Transverse colon (tissue), 4 donors: ENCODE measurements at regions not wholly inside any gene's neighbourhood (a gene's known extent, or its start where the extent isn't known, plus 50 kb on each side); places are given as distances from the start of the nearest gene placed in this dataset.
"Not testable (repeated sequence)": the region's sequence is repeated elsewhere in the genome, so short reads cannot be mapped to it uniquely, and the experiment has no call there.

ENCODE experiments used
- DNase-seq: peaks from one replicate; pipeline ENCODE4 v3.0.0-alpha.2; 2019
- H3K27ac ChIP-seq, 4 donors: fragments of 200-600 bp; sonication (generic); 2 replicates each; pipeline ENCODE4 v1.5.1; 2016 to 2018; ENCODE audit warnings: inconsistent platforms in 4 of 4
- H3K27me3 ChIP-seq: fragments of 200-600 bp; sonication (generic); 2 replicates; pipeline ENCODE4 v1.5.1; 2017; ENCODE audit warnings: inconsistent platforms
- H3K36me3 ChIP-seq, 4 donors: fragments of 200-600 bp; sonication (generic); 2 replicates each; pipeline ENCODE4 v1.5.1; 2017 to 2019; ENCODE audit warnings: inconsistent platforms in 4 of 4
- H3K4me1 ChIP-seq, 4 donors: fragments of 200-600 bp; sonication (generic); 2 replicates each; pipeline ENCODE4 v1.5.1; 2017 to 2020; ENCODE audit warnings: inconsistent platforms in 4 of 4
- H3K4me3 ChIP-seq, 4 donors: fragments of 200-600 bp; sonication (generic); 1 replicate in 1 of 4; 2 replicates in 3 of 4; pipeline versions ENCODE4 v1.5.1 to v1.6.1; 2017 to 2019; ENCODE audit warnings: inconsistent platforms in 4 of 4
- H3K9me3 ChIP-seq, 2 donors: fragments of 200-600 bp; sonication (generic); 2 replicates each; pipeline ENCODE4 v1.5.1; 2017 to 2019; ENCODE audit warnings: inconsistent platforms in 2 of 2
- CTCF ChIP-seq, 5 experiments: fragments of 200-600 bp in 3 of 5; fragments of 450-650 bp in 2 of 5; sonication (generic) in 3 of 5; IDR thresholded peaks; 1 replicate in 2 of 5; 2 replicates in 3 of 5; pipeline ENCODE4 v1.5.1; 2016 to 2017; ENCODE audit warnings: antibody characterized with exemption in 5 of 5, inconsistent platforms in 3 of 5, mild to moderate bottlenecking in 2 of 5, moderate library complexity in 1 of 5
- EP300 ChIP-seq: sonication (generic); formaldehyde crosslinking; IDR thresholded peaks from one replicate; pipeline ENCODE4 v1.6.1; 2017; ENCODE audit warnings: antibody characterized with exemption, low read depth
- POLR2A ChIP-seq: fragments of 450-650 bp; IDR thresholded peaks from one replicate; pipeline ENCODE4 v1.6.1; 2016; ENCODE audit warnings: antibody characterized with exemption, mild to moderate bottlenecking, moderate library complexity
- POLR2AphosphoS5 ChIP-seq, 3 donors: sonication (generic); formaldehyde crosslinking; IDR thresholded peaks; one replicate each; pipeline ENCODE4 v1.6.1; 2016; ENCODE audit warnings: antibody characterized with exemption in 3 of 3
- WGBS, 2 donors: methylation state at CpG; one replicate each; pipeline ENCODE4 v1.1.5; 2018; ENCODE audit warnings: low coverage in 1 of 2; 5-methylcytosine and 5-hydroxymethylcytosine counted together
- in situ Hi-C, 4 donors: fragments of 200-750 bp; cut with MboI; loops; one replicate each; pipeline versions ENCODE4 v1.15.0 to v1.15.1; 2017; ENCODE audit warnings: low sequenced_read_pairs in 3 of 4, low pct_ligation_motif_present in 1 of 4, low pct_unique_long_range_greater_than_20kb in 1 of 4
- intact Hi-C: fragments of 100-400 bp; cut with DNase I; formaldehyde crosslinking; loops from one replicate; pipeline ENCODE4 v1.15.1; 2023; ENCODE audit warnings: low total_unique reads

DNA sequence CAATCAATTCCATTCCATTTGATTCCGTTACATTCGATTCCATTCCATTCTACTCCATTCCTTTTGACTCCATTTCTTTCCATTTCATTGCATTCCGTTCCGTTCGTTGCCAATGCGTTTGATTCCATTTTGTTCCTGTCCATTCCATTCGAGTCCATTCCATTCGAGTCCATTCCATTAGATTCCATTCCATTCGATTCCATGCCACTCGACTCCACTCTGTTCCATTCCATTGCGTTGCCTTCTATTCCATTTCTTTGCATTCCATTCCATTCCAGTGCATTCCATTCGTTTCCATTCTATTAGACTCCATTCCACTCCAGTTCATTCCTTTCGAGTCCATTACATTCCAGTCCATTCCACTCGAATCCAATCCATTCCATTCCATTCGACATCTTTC, 2587.5 kb upstream of the TPTE start:
- intact Hi-C loops (no loop called here), in situ Hi-C loops (no loop called here)
- 79 to 86% methylated on average over 15 of the region's 15 CpGs for WGBS, 2 donors
- Histone ChIP-seq H3K4me1 (no peaks in the 10 kb centered on the region), H3K9me3 (peaks cover 70 to 85% of the 10 kb centered on the region in 2 donors), H3K36me3 (no peaks in the 10 kb centered on the region), H3K4me3 (no peak overlapping the region), H3K27me3 (no peaks in the 10 kb centered on the region), H3K27ac (no peak overlapping the region)
- no peak for DNase-seq
- TF ChIP-seq CTCF (IDR thresholded peaks at IDR 0.05) (no peak), POLR2A (no peak), EP300 (no peak), POLR2AphosphoS5 (IDR thresholded peaks at IDR 0.05) (no peak)

DNA sequence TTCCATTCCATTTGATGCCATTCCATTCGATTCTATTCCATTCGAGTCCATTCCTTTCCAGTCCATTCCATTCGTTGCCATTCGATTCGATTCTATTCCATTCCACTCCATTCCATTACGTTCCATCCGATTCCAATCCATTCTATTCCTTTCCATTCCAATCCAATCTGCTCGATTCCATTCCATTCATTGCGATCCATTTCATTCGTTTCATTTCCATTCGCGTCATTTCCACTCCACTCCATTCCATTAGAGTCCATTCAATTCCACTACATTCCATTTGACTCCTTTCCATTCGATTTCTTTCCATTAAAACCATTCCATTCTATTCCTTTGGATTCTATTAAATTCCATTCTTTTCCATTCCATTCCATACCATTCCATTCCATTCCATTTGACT, 2584.1 kb upstream of the TPTE start:
- intact Hi-C loops, DNase-seq, H3K4me3 ChIP-seq, H3K4me1 ChIP-seq, H3K27me3 ChIP-seq, H3K27ac ChIP-seq, in situ Hi-C loops, H3K36me3 ChIP-seq: not testable (repeated sequence)
- WGBS, 2 donors = 83 to 87% methylated on average over 13 of the region's 13 CpGs
- H3K9me3 ChIP-seq = peaks cover 73 to 95% of the 10 kb centered on the region in 2 donors

DNA sequence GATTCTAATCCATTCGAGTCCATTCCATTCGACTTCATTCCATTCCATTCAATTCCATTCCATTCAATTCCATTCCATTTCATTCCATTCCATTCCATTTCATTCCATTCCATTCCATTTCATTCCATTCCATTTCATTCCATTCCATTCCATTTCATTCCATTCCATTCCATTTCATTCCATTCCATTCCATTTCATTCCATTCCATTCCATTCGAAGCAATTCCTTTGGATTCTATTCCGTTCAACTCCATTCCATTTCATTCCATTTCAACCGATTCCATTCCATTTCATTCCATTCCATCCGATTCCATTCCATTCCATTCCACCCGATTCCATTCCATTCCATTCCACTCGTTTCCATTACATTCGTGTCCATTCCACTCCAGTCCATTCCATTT, 2583.2 kb upstream of the TPTE start:
- H3K9me3 ChIP-seq = peaks cover 68 to 95% of the 10 kb centered on the region in 2 donors
- in situ Hi-C loops, H3K4me1 ChIP-seq, H3K36me3 ChIP-seq, H3K27me3 ChIP-seq, intact Hi-C loops, H3K27ac ChIP-seq, DNase-seq, H3K4me3 ChIP-seq: not testable (repeated sequence)
- WGBS, 2 donors = 80 to 83% methylated on average over 9 of the region's 9 CpGs

DNA sequence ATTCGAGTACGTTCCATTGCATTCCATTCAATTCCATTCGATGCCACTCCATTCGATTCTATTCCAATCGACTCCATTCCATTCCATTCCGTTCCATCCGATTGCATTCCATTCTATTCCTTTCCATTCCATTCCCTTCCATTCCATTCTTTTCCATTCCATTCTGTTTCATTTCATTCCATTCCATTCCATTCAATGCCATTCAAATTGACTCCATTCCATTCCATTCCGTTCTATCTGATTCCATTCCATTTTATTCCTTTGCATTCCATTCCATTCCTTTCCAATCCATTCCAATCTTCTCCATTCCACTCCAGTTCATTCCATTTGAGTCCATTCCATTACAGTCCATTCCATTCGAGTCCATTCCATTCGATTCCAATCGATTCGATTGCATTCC, 2580.0 kb upstream of the TPTE start:
- H3K4me1 ChIP-seq, DNase-seq, H3K27ac ChIP-seq, intact Hi-C loops, in situ Hi-C loops, H3K36me3 ChIP-seq, H3K4me3 ChIP-seq, H3K27me3 ChIP-seq: not testable (repeated sequence)
- 80 to 85% methylated on average over 12 of the region's 12 CpGs for WGBS, 2 donors
- peaks cover 51 to 88% of the 10 kb centered on the region in 2 donors for H3K9me3 ChIP-seq

DNA sequence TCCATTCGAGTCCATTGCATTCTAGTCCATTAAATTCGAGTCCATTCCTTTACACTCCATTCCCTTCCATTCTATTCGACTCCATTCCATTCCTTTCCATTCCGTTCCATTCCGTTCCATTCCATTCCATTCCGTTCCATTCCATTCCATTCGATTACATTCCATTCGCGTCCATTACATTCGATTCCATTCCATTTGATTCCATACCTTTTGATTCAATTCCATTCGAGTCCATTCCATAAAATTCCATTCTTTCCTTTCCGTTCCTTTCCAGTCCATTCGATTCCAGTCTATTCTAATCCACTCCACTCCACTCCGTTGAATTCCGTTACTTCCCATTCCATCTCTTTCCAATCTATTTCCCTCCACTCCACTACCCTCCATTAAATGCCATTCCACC, 2579.2 kb upstream of the TPTE start:
- DNase-seq, in situ Hi-C loops, H3K27me3 ChIP-seq, H3K4me3 ChIP-seq, H3K36me3 ChIP-seq, intact Hi-C loops, H3K4me1 ChIP-seq, H3K27ac ChIP-seq: not testable (repeated sequence)
- WGBS, 2 donors = 79 to 80% methylated on average over 15 of the region's 15 CpGs
- H3K9me3 ChIP-seq = peaks cover 43 to 88% of the 10 kb centered on the region in 2 donors

GRCh38 chr21:7943534-7943933, 2577.8 kb upstream of the TPTE start:
- in situ Hi-C loops, DNase-seq, H3K36me3 ChIP-seq, intact Hi-C loops, H3K4me1 ChIP-seq, H3K4me3 ChIP-seq, H3K27ac ChIP-seq, H3K27me3 ChIP-seq: not testable (repeated sequence)
- WGBS, 2 donors = 86 to 88% methylated on average over 8 of the region's 8 CpGs
- H3K9me3 ChIP-seq = peaks cover 38 to 86% of the 10 kb centered on the region in 2 donors

GRCh38 chr21:7947422-7947821, 2574.0 kb upstream of the TPTE start:
- Histone ChIP-seq H3K27me3 (no peaks in the 10 kb centered on the region), H3K4me3 (no peak overlapping the region), H3K4me1 (no peaks in the 10 kb centered on the region), H3K27ac (no peak overlapping the region), H3K9me3 (peaks cover 34 to 80% of the 10 kb centered on the region in 2 donors), H3K36me3 (no peaks in the 10 kb centered on the region)
- TF ChIP-seq EP300 = no peak
- TF ChIP-seq CTCF (IDR thresholded peaks at IDR 0.05) = no peak
- no peak for TF ChIP-seq POLR2AphosphoS5 (IDR thresholded peaks at IDR 0.05)
- TF ChIP-seq POLR2A = no peak
- WGBS, 2 donors = 65 to 68% methylated on average over 4 of the region's 4 CpGs
- DNase-seq = no peak
- in situ Hi-C loops (no loop called here), intact Hi-C loops (no loop called here)

- H3K4me3 ChIP-seq, intact Hi-C loops, H3K27ac ChIP-seq, H3K4me1 ChIP-seq, H3K36me3 ChIP-seq, H3K27me3 ChIP-seq, DNase-seq, in situ Hi-C loops: not testable (repeated sequence)
- 68 to 81% methylated on average over 7 of the region's 7 CpGs for WGBS, 2 donors
- H3K9me3 ChIP-seq = peaks cover 30 to 80% of the 10 kb centered on the region in 2 donors
Measured at GRCh38 chr21:7948727-7949126, 2572.7 kb upstream of the TPTE start.

DNA sequence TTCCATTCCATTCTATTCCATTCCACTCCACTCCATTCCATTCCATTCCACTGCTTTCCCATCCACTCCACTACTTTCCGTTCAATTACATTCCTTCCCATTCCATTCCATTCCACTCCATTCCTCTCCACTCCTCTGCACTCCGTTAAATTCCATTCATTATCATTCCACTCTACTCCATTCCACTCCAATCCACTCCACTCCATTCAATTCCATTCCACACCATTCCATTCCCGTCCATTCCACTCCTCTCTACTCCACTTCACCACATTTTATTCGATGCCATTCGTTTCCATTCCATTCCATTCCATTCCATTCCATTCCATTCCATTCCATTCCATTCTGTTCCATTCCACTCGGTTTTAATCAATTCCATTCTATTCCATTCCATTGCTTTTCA, 2571.5 kb upstream of the TPTE start:
- H3K4me1 ChIP-seq, in situ Hi-C loops, H3K36me3 ChIP-seq, H3K27ac ChIP-seq, H3K27me3 ChIP-seq, intact Hi-C loops, DNase-seq, H3K4me3 ChIP-seq: not testable (repeated sequence)
- 47 to 56% methylated on average over 6 of the region's 6 CpGs for WGBS, 2 donors
- H3K9me3 ChIP-seq = peaks cover 32 to 81% of the 10 kb centered on the region in 2 donors
